ENCODE measurements at regions not wholly inside any gene's neighbourhood (a gene's known extent, or its start where the extent isn't known, plus 50 kb on each side); places are given as distances from the start of the nearest gene placed in this dataset.
"Not testable (repeated sequence)": the region's sequence is repeated elsewhere in the genome, so short reads cannot be mapped to it uniquely, and the experiment has no call there.

DNA sequence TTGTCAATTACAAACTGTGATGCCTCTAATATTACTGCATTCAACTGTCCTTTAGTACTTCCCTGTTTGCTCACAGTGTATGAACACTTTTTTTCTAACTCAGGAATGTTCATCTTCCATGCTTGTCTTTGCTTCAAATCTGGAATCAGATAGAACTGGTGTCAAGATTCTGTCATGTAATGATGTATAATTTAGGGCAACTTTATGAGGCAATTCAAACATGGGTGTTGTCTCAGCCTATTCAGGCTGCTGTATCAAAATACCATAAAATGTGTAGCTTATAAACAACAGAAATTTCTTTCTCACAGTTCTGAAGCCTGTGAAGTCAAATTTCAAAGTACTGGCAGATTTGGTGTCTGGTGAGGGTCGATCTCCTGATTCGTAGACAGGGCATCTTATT, 1012.9 kb downstream of the RAB28 start:
- H3K9me3 Mint-ChIP-seq (ENCODE audit: insufficient read depth): no peaks in the 10 kb centered on the region
- Histone ChIP-seq H4K20me1 (ENCODE audit: control insufficient read depth, insufficient read depth, low read length, poor library complexity, severe bottlenecking) (no peaks in the 10 kb centered on the region), H2AFZ (ENCODE audit: insufficient read depth, low read depth, low read length, poor library complexity, severe bottlenecking) (no peak overlapping the region), H3K4me1 (ENCODE audit: control insufficient read depth in 2 of 2, insufficient read depth in 2 of 2, low read length in 2 of 2) (no peaks in the 10 kb centered on the region), H3K4me3 (ENCODE audit: control extremely low read depth in 1 of 5, extremely low read depth in 1 of 5, insufficient read depth in 1 of 5, low read depth in 2 of 5, low read length in 4 of 5) (no peak overlapping the region), H3K9ac (ENCODE audit: low read length) (no peak overlapping the region), H3K27me3 (replicated peaks in 1 of 4; ENCODE audit: control extremely low read depth in 1 of 4, control insufficient read depth in 3 of 4, insufficient read depth in 4 of 4, low read length in 3 of 4) (no peaks in the 10 kb centered on the region), H3K4me2 (replicated peaks; ENCODE audit: low read depth, low read length, poor library complexity, severe bottlenecking) (no peak overlapping the region), H3K36me3 (replicated peaks in 1 of 2; ENCODE audit: control extremely low read depth in 1 of 2, control insufficient read depth in 1 of 2, extremely low read depth in 1 of 2, insufficient read depth in 2 of 2, low read length in 1 of 2) (no peaks in the 10 kb centered on the region), H3K9me3 (ENCODE audit: control extremely low read depth in 1 of 3, control insufficient read depth in 2 of 3, insufficient read depth in 1 of 3, low read length in 2 of 3) (peaks cover 0 to 4% (median 0%) of the 10 kb centered on the region in 3 donors), H3K27ac (ENCODE audit: low read length in 2 of 2) (no peak overlapping the region), H3K79me2 (ENCODE audit: control insufficient read depth, insufficient read depth, low read length) (no peaks in the 10 kb centered on the region)
- no peak overlapping the region for H3K27ac Mint-ChIP-seq
- ATAC-seq (ENCODE audit: low read depth) (no peak), DNase-seq (no peak)
- no peak for TF ChIP-seq EZH2 (IDR thresholded peaks at IDR 0.05; ENCODE audit: borderline replicate concordance, insufficient read depth, low read depth, low read length, poor library complexity, severe bottlenecking)
- TF ChIP-seq, protein P1, sequence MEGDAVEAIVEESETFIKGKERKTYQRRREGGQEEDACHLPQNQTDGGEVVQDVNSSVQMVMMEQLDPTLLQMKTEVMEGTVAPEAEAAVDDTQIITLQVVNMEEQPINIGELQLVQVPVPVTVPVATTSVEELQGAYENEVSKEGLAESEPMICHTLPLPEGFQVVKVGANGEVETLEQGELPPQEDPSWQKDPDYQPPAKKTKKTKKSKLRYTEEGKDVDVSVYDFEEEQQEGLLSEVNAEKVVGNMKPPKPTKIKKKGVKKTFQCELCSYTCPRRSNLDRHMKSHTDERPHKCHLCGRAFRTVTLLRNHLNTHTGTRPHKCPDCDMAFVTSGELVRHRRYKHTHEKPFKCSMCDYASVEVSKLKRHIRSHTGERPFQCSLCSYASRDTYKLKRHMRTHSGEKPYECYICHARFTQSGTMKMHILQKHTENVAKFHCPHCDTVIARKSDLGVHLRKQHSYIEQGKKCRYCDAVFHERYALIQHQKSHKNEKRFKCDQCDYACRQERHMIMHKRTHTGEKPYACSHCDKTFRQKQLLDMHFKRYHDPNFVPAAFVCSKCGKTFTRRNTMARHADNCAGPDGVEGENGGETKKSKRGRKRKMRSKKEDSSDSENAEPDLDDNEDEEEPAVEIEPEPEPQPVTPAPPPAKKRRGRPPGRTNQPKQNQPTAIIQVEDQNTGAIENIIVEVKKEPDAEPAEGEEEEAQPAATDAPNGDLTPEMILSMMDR (IDR thresholded peaks at IDR 0.05): no peak
- WGBS (ENCODE audit: insufficient coverage): no CpG with 5 or more reads among the region's 2 CpGs
- H3K27me3 Mint-ChIP-seq: no peaks in the 10 kb centered on the region
- no peaks in the 10 kb centered on the region for H3K4me1 Mint-ChIP-seq
- ChIA-PET POLR2A (no interaction called here), CTCF (no interaction called here)
- no peak overlapping the region for H3K4me3 Mint-ChIP-seq
- intact Hi-C loops (cut with micrococcal nuclease): no loop called here

DNA sequence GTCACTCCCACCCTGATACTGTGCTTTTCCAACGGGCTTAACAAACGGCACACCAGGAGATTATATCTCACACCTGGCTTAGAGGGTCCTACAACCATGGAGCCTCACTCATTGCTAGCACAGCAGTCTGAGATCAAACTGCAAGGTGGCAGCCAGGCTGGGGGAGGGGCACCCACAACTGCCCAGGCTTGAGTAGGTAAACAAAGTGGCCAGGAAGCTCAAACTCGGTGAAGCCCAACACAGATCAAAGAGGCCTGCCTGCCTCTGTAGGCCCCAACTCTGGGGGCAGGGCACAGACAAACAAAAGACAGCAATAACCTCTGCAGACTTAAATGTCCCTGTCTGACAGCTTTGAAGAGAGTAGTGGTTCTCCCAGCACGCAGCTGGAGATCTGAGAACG, 1022.6 kb downstream of the RAB28 start:
- H3K9me3 ChIP-seq (ENCODE audit: control extremely low read depth in 1 of 3, control insufficient read depth in 2 of 3, insufficient read depth in 1 of 3, low read length in 2 of 3); H3K4me1 ChIP-seq (ENCODE audit: control insufficient read depth in 2 of 2, insufficient read depth in 2 of 2, low read length in 2 of 2); H2AFZ ChIP-seq (ENCODE audit: insufficient read depth, low read depth, low read length, poor library complexity, severe bottlenecking); H4K20me1 ChIP-seq (ENCODE audit: control insufficient read depth, insufficient read depth, low read length, poor library complexity, severe bottlenecking); H3K4me3 Mint-ChIP-seq; ATAC-seq (ENCODE audit: low read depth); H3K4me2 ChIP-seq (replicated peaks; ENCODE audit: low read depth, low read length, poor library complexity, severe bottlenecking); H3K27me3 ChIP-seq (replicated peaks in 1 of 4; ENCODE audit: control extremely low read depth in 1 of 4, control insufficient read depth in 3 of 4, insufficient read depth in 4 of 4, low read length in 3 of 4); CTCF ChIA-PET; H3K9me3 Mint-ChIP-seq (ENCODE audit: insufficient read depth); POLR2A ChIA-PET; H3K27ac ChIP-seq (ENCODE audit: low read length in 2 of 2); H3K27ac Mint-ChIP-seq; H3K36me3 ChIP-seq (replicated peaks in 1 of 2; ENCODE audit: control extremely low read depth in 1 of 2, control insufficient read depth in 1 of 2, extremely low read depth in 1 of 2, insufficient read depth in 2 of 2, low read length in 1 of 2); H3K27me3 Mint-ChIP-seq; H3K4me3 ChIP-seq (ENCODE audit: control extremely low read depth in 1 of 5, extremely low read depth in 1 of 5, insufficient read depth in 1 of 5, low read depth in 2 of 5, low read length in 4 of 5); H3K4me1 Mint-ChIP-seq; intact Hi-C loops (cut with micrococcal nuclease); H3K79me2 ChIP-seq (ENCODE audit: control insufficient read depth, insufficient read depth, low read length); H3K9ac ChIP-seq (ENCODE audit: low read length); DNase-seq: not testable (repeated sequence)
- 87% methylated on average over 3 of the region's 5 CpGs for WGBS (ENCODE audit: insufficient coverage)

Data from B cell (primary cell).